Upper lobe of left lung (tissue), 4 donors: ENCODE measurements at regions not wholly inside any gene's neighbourhood (a gene's known extent, or its start where the extent isn't known, plus 50 kb on each side); places are given as distances from the start of the nearest gene placed in this dataset.

Source experiments
- EP300 ChIP-seq, 4 donors: sonication (generic); formaldehyde crosslinking; IDR thresholded peaks; one replicate each; pipeline ENCODE4 v1.5.1; 2017; ENCODE audit warnings: antibody characterized with exemption in 4 of 4, control low read depth in 2 of 4
- POLR2A ChIP-seq, 4 donors: fragments of 450-650 bp; IDR thresholded peaks; one replicate each; pipeline ENCODE4 v1.5.1; 2016 to 2017; ENCODE audit warnings: antibody characterized with exemption in 4 of 4, mild to moderate bottlenecking in 2 of 4
- POLR2AphosphoS5 ChIP-seq, 2 donors: sonication (generic); formaldehyde crosslinking; IDR thresholded peaks; one replicate each; pipeline ENCODE4 v1.5.1; 2017; ENCODE audit warnings: antibody characterized with exemption in 2 of 2
- TF ChIP-seq, protein P1 (sequence below), 6 experiments: fragments of 450-650 bp in 4 of 6; fragments of 200-600 bp in 2 of 6; sonication (generic) in 2 of 6; IDR thresholded peaks; one replicate each; pipeline ENCODE4 v1.5.1; 2016 to 2019; ENCODE audit warnings: antibody characterized with exemption in 6 of 6

DNA sequence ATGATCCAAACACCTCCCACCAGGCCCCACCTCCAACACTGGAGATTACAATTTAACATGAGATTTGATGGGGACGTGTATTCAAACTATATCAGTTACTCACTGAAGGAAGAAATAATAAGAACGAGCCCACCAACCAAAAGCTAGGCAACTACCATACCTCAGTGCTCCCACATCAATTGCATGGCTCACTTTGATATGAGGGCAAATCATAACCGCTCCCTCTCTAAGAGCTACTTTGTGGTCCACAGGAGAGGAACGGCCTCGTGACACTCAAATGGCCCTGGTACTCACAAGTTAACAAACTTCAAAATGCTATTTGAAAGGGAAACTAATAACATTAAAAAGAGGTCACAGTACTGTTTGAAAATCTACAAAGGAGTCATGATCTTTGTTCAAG lies 170.7 kb upstream of the SLC7A11 start:
- TF ChIP-seq, protein P1, sequence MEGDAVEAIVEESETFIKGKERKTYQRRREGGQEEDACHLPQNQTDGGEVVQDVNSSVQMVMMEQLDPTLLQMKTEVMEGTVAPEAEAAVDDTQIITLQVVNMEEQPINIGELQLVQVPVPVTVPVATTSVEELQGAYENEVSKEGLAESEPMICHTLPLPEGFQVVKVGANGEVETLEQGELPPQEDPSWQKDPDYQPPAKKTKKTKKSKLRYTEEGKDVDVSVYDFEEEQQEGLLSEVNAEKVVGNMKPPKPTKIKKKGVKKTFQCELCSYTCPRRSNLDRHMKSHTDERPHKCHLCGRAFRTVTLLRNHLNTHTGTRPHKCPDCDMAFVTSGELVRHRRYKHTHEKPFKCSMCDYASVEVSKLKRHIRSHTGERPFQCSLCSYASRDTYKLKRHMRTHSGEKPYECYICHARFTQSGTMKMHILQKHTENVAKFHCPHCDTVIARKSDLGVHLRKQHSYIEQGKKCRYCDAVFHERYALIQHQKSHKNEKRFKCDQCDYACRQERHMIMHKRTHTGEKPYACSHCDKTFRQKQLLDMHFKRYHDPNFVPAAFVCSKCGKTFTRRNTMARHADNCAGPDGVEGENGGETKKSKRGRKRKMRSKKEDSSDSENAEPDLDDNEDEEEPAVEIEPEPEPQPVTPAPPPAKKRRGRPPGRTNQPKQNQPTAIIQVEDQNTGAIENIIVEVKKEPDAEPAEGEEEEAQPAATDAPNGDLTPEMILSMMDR (IDR thresholded peaks at IDR 0.05) = no peak
- TF ChIP-seq POLR2A (IDR thresholded peaks at IDR 0.05) (no peak), POLR2AphosphoS5 (IDR thresholded peaks at IDR 0.05) (no peak), EP300 (IDR thresholded peaks at IDR 0.05) (no peak)
